ENCODE measurements at regions not wholly inside any gene's neighbourhood (a gene's known extent, or its start where the extent isn't known, plus 50 kb on each side); places are given as distances from the start of the nearest gene placed in this dataset.

- Mint-ChIP-seq H3K4me3 (no peak overlapping the region), H3K4me1 (peaks cover 2% of the 10 kb centered on the region), H3K27ac (no peak overlapping the region), H3K27me3 (peaks cover 5% of the 10 kb centered on the region), H3K9me3 (ENCODE audit: insufficient read depth) (peaks cover 4% of the 10 kb centered on the region)
- WGBS (ENCODE audit: insufficient coverage) = no CpG with 5 or more reads among the region's 1 CpG
- intact Hi-C loops (cut with micrococcal nuclease) = no loop called here
- TF ChIP-seq CTCF (IDR thresholded peaks at IDR 0.05) (no peak), EZH2 (IDR thresholded peaks at IDR 0.05; ENCODE audit: borderline replicate concordance, insufficient read depth, low read depth, low read length, poor library complexity, severe bottlenecking) (no peak)
- Histone ChIP-seq H3K36me3 (replicated peaks in 1 of 2; ENCODE audit: control extremely low read depth in 1 of 2, control insufficient read depth in 1 of 2, extremely low read depth in 1 of 2, insufficient read depth in 2 of 2, low read length in 1 of 2) (no peaks in the 10 kb centered on the region), H3K4me3 (ENCODE audit: control extremely low read depth in 1 of 5, extremely low read depth in 1 of 5, insufficient read depth in 1 of 5, low read depth in 2 of 5, low read length in 4 of 5) (no peak overlapping the region), H3K27me3 (replicated peaks in 1 of 4; ENCODE audit: control extremely low read depth in 1 of 4, control insufficient read depth in 3 of 4, insufficient read depth in 4 of 4, low read length in 3 of 4) (no peaks in the 10 kb centered on the region), H3K9me3 (ENCODE audit: control extremely low read depth in 1 of 3, control insufficient read depth in 2 of 3, insufficient read depth in 1 of 3, low read length in 2 of 3) (no peaks in the 10 kb centered on the region), H3K27ac (ENCODE audit: low read length in 2 of 2) (no peak overlapping the region), H3K4me2 (replicated peaks; ENCODE audit: low read depth, low read length, poor library complexity, severe bottlenecking) (no peak overlapping the region), H3K79me2 (ENCODE audit: control insufficient read depth, insufficient read depth, low read length) (no peaks in the 10 kb centered on the region), H3K4me1 (ENCODE audit: control insufficient read depth in 2 of 2, insufficient read depth in 2 of 2, low read length in 2 of 2) (no peaks in the 10 kb centered on the region), H4K20me1 (ENCODE audit: control insufficient read depth, insufficient read depth, low read length, poor library complexity, severe bottlenecking) (no peaks in the 10 kb centered on the region), H2AFZ (ENCODE audit: insufficient read depth, low read depth, low read length, poor library complexity, severe bottlenecking) (no peak overlapping the region), H3K9ac (ENCODE audit: low read length) (no peak overlapping the region)
- ChIA-PET POLR2A (no interaction called here), CTCF (interaction anchor here (0.6 to 0.9 kb wide), 2 partner anchors 13 to 653 kb away, joined by 3 read pairs; no protein-coding TSS in a partner anchor)
- DNase-seq = no peak
- ATAC-seq (ENCODE audit: low read depth) = no peak
These were observed 139.2 kb upstream of the RBPJ start for GRCh38 chr4:26181616-26182015.

GRCh38 chr4:26183017-26183416, 137.8 kb upstream of the RBPJ start:
- Histone ChIP-seq H3K4me3 (ENCODE audit: control extremely low read depth in 1 of 5, extremely low read depth in 1 of 5, insufficient read depth in 1 of 5, low read depth in 2 of 5, low read length in 4 of 5) (no peak overlapping the region), H4K20me1 (ENCODE audit: control insufficient read depth, insufficient read depth, low read length, poor library complexity, severe bottlenecking) (no peaks in the 10 kb centered on the region), H3K9ac (ENCODE audit: low read length) (no peak overlapping the region), H3K4me1 (ENCODE audit: control insufficient read depth in 2 of 2, insufficient read depth in 2 of 2, low read length in 2 of 2) (no peaks in the 10 kb centered on the region), H2AFZ (ENCODE audit: insufficient read depth, low read depth, low read length, poor library complexity, severe bottlenecking) (no peak overlapping the region), H3K79me2 (ENCODE audit: control insufficient read depth, insufficient read depth, low read length) (no peaks in the 10 kb centered on the region), H3K27ac (ENCODE audit: low read length in 2 of 2) (no peak overlapping the region), H3K4me2 (replicated peaks; ENCODE audit: low read depth, low read length, poor library complexity, severe bottlenecking) (no peak overlapping the region), H3K36me3 (replicated peaks in 1 of 2; ENCODE audit: control extremely low read depth in 1 of 2, control insufficient read depth in 1 of 2, extremely low read depth in 1 of 2, insufficient read depth in 2 of 2, low read length in 1 of 2) (no peaks in the 10 kb centered on the region), H3K9me3 (ENCODE audit: control extremely low read depth in 1 of 3, control insufficient read depth in 2 of 3, insufficient read depth in 1 of 3, low read length in 2 of 3) (no peaks in the 10 kb centered on the region), H3K27me3 (replicated peaks in 1 of 4; ENCODE audit: control extremely low read depth in 1 of 4, control insufficient read depth in 3 of 4, insufficient read depth in 4 of 4, low read length in 3 of 4) (no peaks in the 10 kb centered on the region)
- H3K27me3 Mint-ChIP-seq = peaks cover 5% of the 10 kb centered on the region
- no peak for ATAC-seq (ENCODE audit: low read depth)
- H3K9me3 Mint-ChIP-seq (ENCODE audit: insufficient read depth) = peaks cover 4% of the 10 kb centered on the region
- POLR2A ChIA-PET = no interaction called here
- no peak overlapping the region for H3K27ac Mint-ChIP-seq
- peaks cover 2% of the 10 kb centered on the region for H3K4me1 Mint-ChIP-seq
- CTCF ChIA-PET = no interaction called here
- DNase-seq = no peak
- no peak overlapping the region for H3K4me3 Mint-ChIP-seq
- TF ChIP-seq CTCF (IDR thresholded peaks at IDR 0.05) (no peak), EZH2 (IDR thresholded peaks at IDR 0.05; ENCODE audit: borderline replicate concordance, insufficient read depth, low read depth, low read length, poor library complexity, severe bottlenecking) (no peak)
- intact Hi-C loops (cut with micrococcal nuclease) = no loop called here
- WGBS (ENCODE audit: insufficient coverage) = 93% methylated on average over 4 of the region's 5 CpGs
